ENCODE measurements at regions not wholly inside any gene's neighbourhood (a gene's known extent, or its start where the extent isn't known, plus 50 kb on each side); places are given as distances from the start of the nearest gene placed in this dataset.

DNA sequence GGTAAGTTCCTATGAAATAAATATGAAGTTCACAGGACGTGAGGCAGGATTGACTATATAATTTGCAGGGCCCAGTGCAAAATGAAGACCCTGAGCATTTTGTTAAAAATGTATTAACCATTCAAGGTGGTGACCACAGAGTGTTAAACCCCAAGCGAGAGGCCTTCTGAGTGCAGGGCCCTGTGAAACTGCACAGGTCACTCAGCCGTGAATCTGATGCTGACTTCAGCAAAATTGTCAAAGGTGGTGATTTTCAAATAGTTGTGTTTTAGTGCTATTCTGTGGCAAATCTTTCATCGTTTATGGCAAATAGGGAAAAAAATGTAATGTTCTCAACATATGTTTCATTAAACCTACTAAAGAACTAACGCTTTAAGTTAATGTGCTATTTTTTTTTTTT lies 334.0 kb upstream of the NAV3 start:
- Histone ChIP-seq H2AFZ (ENCODE audit: low read length) (no peak overlapping the region), H3K9ac (ENCODE audit: extremely low read depth, insufficient read length, low read length) (no peak overlapping the region), H2BK5ac (ENCODE audit: insufficient read length, low read length) (no peak overlapping the region), H3K4me2 (ENCODE audit: insufficient read depth, insufficient read length, low read length) (no peak overlapping the region), H3K9me3 (ENCODE audit: control insufficient read depth, low read depth, low read length) (no peaks in the 10 kb centered on the region), H3K14ac (ENCODE audit: insufficient read depth, low read length) (no peak overlapping the region), H4K20me1 (ENCODE audit: control insufficient read depth, insufficient read depth, insufficient read length) (no peaks in the 10 kb centered on the region), H2BK12ac (ENCODE audit: insufficient read length, low read depth, low read length) (no peak overlapping the region), H2BK20ac (ENCODE audit: low read depth, low read length, poor library complexity, severe bottlenecking) (no peak overlapping the region), H3K27ac (ENCODE audit: insufficient read length, low read depth, low read length) (no peak overlapping the region), H3K27me3 (ENCODE audit: insufficient read depth, low read length) (no peaks in the 10 kb centered on the region), H3K23me2 (ENCODE audit: insufficient read length, low read depth, low read length, poor library complexity, severe bottlenecking) (no peaks in the 10 kb centered on the region), H3K79me1 (ENCODE audit: insufficient read depth, low read depth, low read length, poor library complexity, severe bottlenecking) (no peaks in the 10 kb centered on the region), H4K5ac (ENCODE audit: insufficient read length, low read depth, low read length) (no peak overlapping the region), H3K56ac (ENCODE audit: insufficient read length, low read depth, low read length) (no peak overlapping the region), H2BK15ac (ENCODE audit: low read depth, low read length) (no peak overlapping the region), H4K8ac (replicated peaks; ENCODE audit: insufficient read length, low read depth, low read length) (no peak overlapping the region), H2BK120ac (ENCODE audit: low read depth, low read length, poor library complexity, severe bottlenecking) (no peak overlapping the region), H3T11ph (ENCODE audit: low read length) (no peak overlapping the region), H3K4me1 (ENCODE audit: insufficient read depth, low read length) (no peaks in the 10 kb centered on the region), H3K23ac (ENCODE audit: insufficient read length, low read depth, low read length) (no peak overlapping the region), H3K4ac (ENCODE audit: low read depth, low read length) (no peak overlapping the region), H3K18ac (ENCODE audit: insufficient read length, low read depth, low read length) (no peak overlapping the region), H4K91ac (ENCODE audit: insufficient read length, low read depth, low read length) (no peak overlapping the region), H2AK5ac (ENCODE audit: insufficient read length, low read length) (no peak overlapping the region), H3K79me2 (ENCODE audit: insufficient read depth, low read length) (no peaks in the 10 kb centered on the region)
- Mint-ChIP-seq H3K27me3 (ENCODE audit: low read depth) (no peaks in the 10 kb centered on the region), H3K36me3 (ENCODE audit: insufficient read depth in 1 of 3, low read depth in 3 of 3) (peaks cover 0 to 2% (median 2%) of the 10 kb centered on the region in 3 experiments; a peak in 2 of 7 replicates), H3K4me3 (no peak overlapping the region), H3K27ac (no peak overlapping the region), H3K4me1 (peaks cover 15 to 16% of the 10 kb centered on the region in 2 experiments), H3K9me3 (peaks cover 0 to 2% of the 10 kb centered on the region in 2 experiments; a peak in 1 of 5 replicates)
- no CpG with 5 or more reads among the region's 5 CpGs for WGBS (ENCODE audit: extremely low coverage, insufficient read length, low lambda C conversion rate)
- no peak for DNase-seq
- TF ChIP-seq CTCF (conservative IDR thresholded peaks at IDR 0.05), result no peak
